ENCODE measurements at regions not wholly inside any gene's neighbourhood (a gene's known extent, or its start where the extent isn't known, plus 50 kb on each side); places are given as distances from the start of the nearest gene placed in this dataset.
"Not testable (repeated sequence)": the region's sequence is repeated elsewhere in the genome, so short reads cannot be mapped to it uniquely, and the experiment has no call there.

- Histone ChIP-seq H2BK5ac (ENCODE audit: low read depth, low read length, poor library complexity, severe bottlenecking) (no peak overlapping the region), H3K4me3 (ENCODE audit: insufficient read depth in 1 of 2, low read depth in 1 of 2, low read length in 2 of 2) (no peak overlapping the region), H3K27me3 (ENCODE audit: control insufficient read depth in 1 of 2, insufficient read depth in 1 of 2, low read length in 2 of 2) (no peaks in the 10 kb centered on the region), H3K18ac (ENCODE audit: low read depth in 1 of 2, low read length in 2 of 2) (no peak overlapping the region), H3K4me2 (ENCODE audit: low read length, poor library complexity, severe bottlenecking) (no peak overlapping the region), H3K36me3 (ENCODE audit: control insufficient read depth in 1 of 2, insufficient read depth in 2 of 2, low read depth in 1 of 2, low read length in 2 of 2) (no peaks in the 10 kb centered on the region), H3K9ac (ENCODE audit: low read length) (no peak overlapping the region), H3K79me1 (replicated peaks; ENCODE audit: low read length, poor library complexity, severe bottlenecking) (no peaks in the 10 kb centered on the region), H3K4ac (ENCODE audit: low read depth in 1 of 2, low read length in 2 of 2) (no peak overlapping the region), H2BK120ac (ENCODE audit: low read depth, low read length) (no peak overlapping the region), H3K4me1 (ENCODE audit: control insufficient read depth, insufficient read depth, low read depth, low read length) (no peaks in the 10 kb centered on the region), H2BK12ac (ENCODE audit: low read length in 2 of 2) (no peak overlapping the region), H3K9me3 (ENCODE audit: control insufficient read depth, low read length) (no peaks in the 10 kb centered on the region), H3K14ac (ENCODE audit: low read length in 2 of 2) (no peak overlapping the region), H4K91ac (ENCODE audit: low read length) (no peak overlapping the region), H2BK15ac (ENCODE audit: low read depth, poor library complexity, severe bottlenecking) (no peak overlapping the region), H4K8ac (ENCODE audit: low read length) (no peak overlapping the region), H3K27ac (ENCODE audit: low read length, poor library complexity, severe bottlenecking) (no peak overlapping the region), H2AFZ (ENCODE audit: low read depth, low read length) (no peak overlapping the region), H3K23ac (ENCODE audit: low read length in 2 of 2) (no peak overlapping the region), H2AK5ac (ENCODE audit: low read length, severe bottlenecking) (no peak overlapping the region)
- peak; percentile 26 for DNase-seq
- no CpG with 5 or more reads among the region's 1 CpG for whole genome bisulfite sequencing
These were observed 1668.0 kb upstream of the C9orf72 start for GRCh38 chr9:29241320-29241719.

GRCh38 chr9:29245351-29245750 is 1672.1 kb upstream of the C9orf72 start:
- no peak for DNase-seq
- Histone ChIP-seq H2BK15ac (ENCODE audit: low read depth, poor library complexity, severe bottlenecking) (no peak overlapping the region), H3K23ac (ENCODE audit: low read length in 2 of 2) (no peak overlapping the region), H3K9ac (ENCODE audit: low read length) (no peak overlapping the region), H4K8ac (ENCODE audit: low read length) (no peak overlapping the region), H3K4ac (ENCODE audit: low read depth in 1 of 2, low read length in 2 of 2) (no peak overlapping the region), H3K27ac (ENCODE audit: low read length, poor library complexity, severe bottlenecking) (no peak overlapping the region), H2AK5ac (ENCODE audit: low read length, severe bottlenecking) (no peak overlapping the region), H3K18ac (ENCODE audit: low read depth in 1 of 2, low read length in 2 of 2) (no peak overlapping the region), H2BK12ac (ENCODE audit: low read length in 2 of 2) (no peak overlapping the region), H2BK120ac (ENCODE audit: low read depth, low read length) (no peak overlapping the region), H3K4me1 (ENCODE audit: control insufficient read depth, insufficient read depth, low read depth, low read length) (no peaks in the 10 kb centered on the region), H3K4me3 (ENCODE audit: insufficient read depth in 1 of 2, low read depth in 1 of 2, low read length in 2 of 2) (no peak overlapping the region), H4K91ac (ENCODE audit: low read length) (no peak overlapping the region), H3K9me3 (ENCODE audit: control insufficient read depth, low read length) (no peaks in the 10 kb centered on the region), H3K4me2 (ENCODE audit: low read length, poor library complexity, severe bottlenecking) (no peak overlapping the region), H3K79me1 (replicated peaks; ENCODE audit: low read length, poor library complexity, severe bottlenecking) (no peaks in the 10 kb centered on the region), H3K36me3 (ENCODE audit: control insufficient read depth in 1 of 2, insufficient read depth in 2 of 2, low read depth in 1 of 2, low read length in 2 of 2) (no peaks in the 10 kb centered on the region), H2AFZ (ENCODE audit: low read depth, low read length) (no peak overlapping the region), H2BK5ac (ENCODE audit: low read depth, low read length, poor library complexity, severe bottlenecking) (no peak overlapping the region), H3K14ac (ENCODE audit: low read length in 2 of 2) (no peak overlapping the region), H3K27me3 (ENCODE audit: control insufficient read depth in 1 of 2, insufficient read depth in 1 of 2, low read length in 2 of 2) (no peaks in the 10 kb centered on the region)
- WGBS: 96% methylated on average over 3 of the region's 4 CpGs

- not testable (repeated sequence) for H3K18ac ChIP-seq (ENCODE audit: low read depth in 1 of 2, low read length in 2 of 2); H3K14ac ChIP-seq (ENCODE audit: low read length in 2 of 2); H3K27ac ChIP-seq (ENCODE audit: low read length, poor library complexity, severe bottlenecking); DNase-seq; H2BK5ac ChIP-seq (ENCODE audit: low read depth, low read length, poor library complexity, severe bottlenecking); H2AFZ ChIP-seq (ENCODE audit: low read depth, low read length); H3K4me3 ChIP-seq (ENCODE audit: insufficient read depth in 1 of 2, low read depth in 1 of 2, low read length in 2 of 2); H3K27me3 ChIP-seq (ENCODE audit: control insufficient read depth in 1 of 2, insufficient read depth in 1 of 2, low read length in 2 of 2); H3K36me3 ChIP-seq (ENCODE audit: control insufficient read depth in 1 of 2, insufficient read depth in 2 of 2, low read depth in 1 of 2, low read length in 2 of 2); H2BK15ac ChIP-seq (ENCODE audit: low read depth, poor library complexity, severe bottlenecking); H3K9ac ChIP-seq (ENCODE audit: low read length); H2BK12ac ChIP-seq (ENCODE audit: low read length in 2 of 2); H3K4ac ChIP-seq (ENCODE audit: low read depth in 1 of 2, low read length in 2 of 2); H2BK120ac ChIP-seq (ENCODE audit: low read depth, low read length); H3K9me3 ChIP-seq (ENCODE audit: control insufficient read depth, low read length); H3K23ac ChIP-seq (ENCODE audit: low read length in 2 of 2); H3K4me2 ChIP-seq (ENCODE audit: low read length, poor library complexity, severe bottlenecking); H3K79me1 ChIP-seq (replicated peaks; ENCODE audit: low read length, poor library complexity, severe bottlenecking); H3K4me1 ChIP-seq (ENCODE audit: control insufficient read depth, insufficient read depth, low read depth, low read length); H2AK5ac ChIP-seq (ENCODE audit: low read length, severe bottlenecking); H4K8ac ChIP-seq (ENCODE audit: low read length)
- 94% methylated on average over 8 of the region's 8 CpGs for WGBS
- H4K91ac ChIP-seq (ENCODE audit: low read length): peak overlapping the region; percentile 7
These were observed 1697.1 kb upstream of the C9orf72 start for GRCh38 chr9:29270400-29270799.

- Histone ChIP-seq H3K27me3 (ENCODE audit: control insufficient read depth in 1 of 2, insufficient read depth in 1 of 2, low read length in 2 of 2) (no peaks in the 10 kb centered on the region), H3K27ac (ENCODE audit: low read length, poor library complexity, severe bottlenecking) (no peak overlapping the region), H3K79me1 (replicated peaks; ENCODE audit: low read length, poor library complexity, severe bottlenecking) (no peaks in the 10 kb centered on the region), H3K9me3 (ENCODE audit: control insufficient read depth, low read length) (no peaks in the 10 kb centered on the region), H3K36me3 (ENCODE audit: control insufficient read depth in 1 of 2, insufficient read depth in 2 of 2, low read depth in 1 of 2, low read length in 2 of 2) (no peaks in the 10 kb centered on the region), H3K18ac (ENCODE audit: low read depth in 1 of 2, low read length in 2 of 2) (no peak overlapping the region), H3K9ac (ENCODE audit: low read length) (no peak overlapping the region), H3K14ac (ENCODE audit: low read length in 2 of 2) (no peak overlapping the region), H3K4me2 (ENCODE audit: low read length, poor library complexity, severe bottlenecking) (no peak overlapping the region), H2BK5ac (ENCODE audit: low read depth, low read length, poor library complexity, severe bottlenecking) (no peak overlapping the region), H2BK15ac (ENCODE audit: low read depth, poor library complexity, severe bottlenecking) (no peak overlapping the region), H3K4ac (ENCODE audit: low read depth in 1 of 2, low read length in 2 of 2) (no peak overlapping the region), H3K4me3 (ENCODE audit: insufficient read depth in 1 of 2, low read depth in 1 of 2, low read length in 2 of 2) (no peak overlapping the region), H3K23ac (ENCODE audit: low read length in 2 of 2) (no peak overlapping the region), H4K8ac (ENCODE audit: low read length) (no peak overlapping the region), H4K91ac (ENCODE audit: low read length) (no peak overlapping the region), H3K4me1 (ENCODE audit: control insufficient read depth, insufficient read depth, low read depth, low read length) (no peaks in the 10 kb centered on the region), H2AFZ (ENCODE audit: low read depth, low read length) (no peak overlapping the region), H2BK120ac (ENCODE audit: low read depth, low read length) (no peak overlapping the region), H2BK12ac (ENCODE audit: low read length in 2 of 2) (no peak overlapping the region), H2AK5ac (ENCODE audit: low read length, severe bottlenecking) (no peak overlapping the region)
- DNase-seq: no peak
- no CpG with 5 or more reads among the region's 2 CpGs for WGBS
These were observed 1708.8 kb upstream of the C9orf72 start for GRCh38 chr9:29282121-29282520.
